ENCODE measurements at regions not wholly inside any gene's neighbourhood (a gene's known extent, or its start where the extent isn't known, plus 50 kb on each side); places are given as distances from the start of the nearest gene placed in this dataset.

DNA sequence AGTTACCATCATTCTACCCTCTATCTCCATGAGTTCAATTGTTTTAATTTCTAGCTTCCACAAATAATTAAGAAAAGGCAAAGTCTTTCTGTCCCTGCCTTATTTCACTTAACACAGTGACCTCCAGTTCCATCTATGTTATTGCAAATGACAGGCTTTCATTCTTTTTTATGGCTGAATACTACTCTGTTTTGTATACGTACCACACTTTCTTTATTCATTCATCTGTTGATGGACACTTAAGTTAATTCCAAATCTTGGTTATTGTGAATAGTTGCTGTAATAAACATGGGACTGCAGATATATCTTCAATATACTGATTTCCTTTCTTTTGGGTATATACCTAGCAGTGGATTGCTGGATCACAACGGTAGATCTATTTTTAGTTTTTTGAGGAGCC, 314.1 kb downstream of the SV2B start:
- TF ChIP-seq, protein P1, sequence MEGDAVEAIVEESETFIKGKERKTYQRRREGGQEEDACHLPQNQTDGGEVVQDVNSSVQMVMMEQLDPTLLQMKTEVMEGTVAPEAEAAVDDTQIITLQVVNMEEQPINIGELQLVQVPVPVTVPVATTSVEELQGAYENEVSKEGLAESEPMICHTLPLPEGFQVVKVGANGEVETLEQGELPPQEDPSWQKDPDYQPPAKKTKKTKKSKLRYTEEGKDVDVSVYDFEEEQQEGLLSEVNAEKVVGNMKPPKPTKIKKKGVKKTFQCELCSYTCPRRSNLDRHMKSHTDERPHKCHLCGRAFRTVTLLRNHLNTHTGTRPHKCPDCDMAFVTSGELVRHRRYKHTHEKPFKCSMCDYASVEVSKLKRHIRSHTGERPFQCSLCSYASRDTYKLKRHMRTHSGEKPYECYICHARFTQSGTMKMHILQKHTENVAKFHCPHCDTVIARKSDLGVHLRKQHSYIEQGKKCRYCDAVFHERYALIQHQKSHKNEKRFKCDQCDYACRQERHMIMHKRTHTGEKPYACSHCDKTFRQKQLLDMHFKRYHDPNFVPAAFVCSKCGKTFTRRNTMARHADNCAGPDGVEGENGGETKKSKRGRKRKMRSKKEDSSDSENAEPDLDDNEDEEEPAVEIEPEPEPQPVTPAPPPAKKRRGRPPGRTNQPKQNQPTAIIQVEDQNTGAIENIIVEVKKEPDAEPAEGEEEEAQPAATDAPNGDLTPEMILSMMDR (IDR thresholded peaks at IDR 0.05): no peak
- no peak for TF ChIP-seq POLR2A (IDR thresholded peaks at IDR 0.05)

Measured in body of pancreas (tissue), 4 donors.